H1 (cell line): ENCODE measurements at regions not wholly inside any gene's neighbourhood (a gene's known extent, or its start where the extent isn't known, plus 50 kb on each side); places are given as distances from the start of the nearest gene placed in this dataset.
"Not testable (repeated sequence)": the region's sequence is repeated elsewhere in the genome, so short reads cannot be mapped to it uniquely, and the experiment has no call there.

Experiments
- CTCF ChIA-PET: fragments of 300-600 bp; sonication (Branson Sonifier 250); formaldehyde crosslinking; loops from one replicate; lab custom pipeline; 2021; ENCODE audit not compliant: partially characterized antibody; lab: Charles Lee
- POLR2A ChIA-PET: fragments of 300-600 bp; sonication (Branson Sonifier 250); formaldehyde crosslinking; loops from one replicate; lab custom pipeline; 2021; ENCODE audit warnings: inconsistent platforms; ENCODE audit not compliant: partially characterized antibody; lab: Charles Lee
- DNase-seq, 2 experiments: peaks; one replicate each; pipeline versions ENCODE4 v3.0.0 to v3.0.0-alpha.2; 2010 to 2022; ENCODE audit warnings: low spot score in 2 of 2, low read depth in 1 of 2, mixed read lengths in 1 of 2
- FAIRE-seq: peaks from 2 replicates; lab custom pipeline; 2011; peaks lifted over from hg19 to GRCh38; lab: Jason Lieb, UNC
- H2AFZ ChIP-seq: 2 replicates; pipeline ENCODE4 v1.8.1; 2012; ENCODE audit warnings: low read length, inconsistent platforms
- H2AK5ac ChIP-seq: 2 replicates; pipeline ENCODE4 v1.6.1; 2013; ENCODE audit warnings: low read depth, low read length
- H2BK120ac ChIP-seq: replicated peaks from 2 replicates; pipeline ENCODE3; 2013; ENCODE audit warnings: low read depth, low read length, inconsistent platforms
- H2BK12ac ChIP-seq: 2 replicates; pipeline ENCODE4 v1.6.1; 2013; ENCODE audit warnings: low read depth, low read length
- H2BK15ac ChIP-seq: 2 replicates; pipeline ENCODE4 v1.6.1; 2013; ENCODE audit warnings: low read length
- H2BK20ac ChIP-seq: 2 replicates; pipeline ENCODE4 v1.6.1; 2013; ENCODE audit warnings: low read length
- H2BK5ac ChIP-seq: 2 replicates; pipeline ENCODE4 v1.6.1; 2013; ENCODE audit warnings: low read depth, low read length
- H3K14ac ChIP-seq: 2 replicates; pipeline ENCODE4 v1.6.1; 2013; ENCODE audit warnings: inconsistent platforms; ENCODE audit not compliant: insufficient read length
- H3K18ac ChIP-seq: 2 replicates; pipeline ENCODE4 v1.6.1; 2013; ENCODE audit warnings: low read length; ENCODE audit errors: extremely low read depth
- H3K23ac ChIP-seq: 2 replicates; pipeline ENCODE4 v1.6.1; 2013; ENCODE audit warnings: inconsistent platforms; ENCODE audit not compliant: insufficient read length
- H3K23me2 ChIP-seq: 2 replicates; pipeline ENCODE4 v1.6.1; 2013; ENCODE audit warnings: low read depth, low read length
- H3K27ac ChIP-seq: 2 replicates; pipeline ENCODE4 v1.6.1; 2011; ENCODE audit warnings: low read depth, low read length, inconsistent platforms
- H3K27me3 ChIP-seq, 4 experiments: replicated peaks in 1 of 4; 1 replicate in 1 of 4; 2 replicates in 3 of 4; pipeline versions ENCODE4 v1.6.1 to v1.8.1; 2011 to 2013; ENCODE audit warnings: low read length in 3 of 4, mild to moderate bottlenecking in 3 of 4, inconsistent platforms in 2 of 4, mixed read lengths in 2 of 4, moderate library complexity in 1 of 4; ENCODE audit not compliant: control insufficient read depth in 3 of 4, insufficient read depth in 3 of 4; ENCODE audit errors: extremely low read depth in 1 of 4
- H3K36me3 ChIP-seq, 4 experiments: 2 replicates each; pipeline versions ENCODE4 v1.6.1 to v1.8.1; 2011 to 2013; ENCODE audit warnings: mild to moderate bottlenecking in 4 of 4, low read length in 3 of 4, moderate library complexity in 2 of 4, control low read depth in 1 of 4, inconsistent platforms in 1 of 4; ENCODE audit not compliant: insufficient read depth in 4 of 4, control insufficient read depth in 2 of 4
- H3K4ac ChIP-seq: replicated peaks from 2 replicates; pipeline ENCODE3; 2013; ENCODE audit warnings: low read length, low read depth, mixed read lengths, inconsistent platforms; ENCODE audit not compliant: insufficient read length
- H3K4me1 ChIP-seq, 4 experiments: replicated peaks in 1 of 4; 1 replicate in 1 of 4; 2 replicates in 3 of 4; pipeline versions ENCODE4 v1.6.1 to v1.8.1; 2011 to 2013; ENCODE audit warnings: low read length in 3 of 4, inconsistent platforms in 2 of 4, mixed read lengths in 1 of 4; ENCODE audit not compliant: insufficient read depth in 4 of 4, control insufficient read depth in 3 of 4
- H3K4me2 ChIP-seq, 2 experiments: 2 replicates each; pipeline versions ENCODE4 v1.6.1 to v1.8.1; 2011 to 2013; ENCODE audit warnings: low read depth in 2 of 2, low read length in 2 of 2, control low read depth in 1 of 2, inconsistent platforms in 1 of 2, mild to moderate bottlenecking in 1 of 2; ENCODE audit not compliant: insufficient read depth in 1 of 2
- H3K4me3 ChIP-seq, 4 experiments: fragments of 200-600, 300-600 bp in 1 of 4; sonication (generic), shearing (Covaris generic), sonication (Bioruptor Twin) in 1 of 4; 2 replicates each; pipeline versions ENCODE4 v1.5.1 to v1.8.1; 2011 to 2016; ENCODE audit warnings: low read length in 4 of 4, low read depth in 3 of 4, control low read depth in 2 of 4, inconsistent platforms in 2 of 4, mild to moderate bottlenecking in 2 of 4, mixed read lengths in 1 of 4, moderate library complexity in 1 of 4; ENCODE audit not compliant: insufficient read depth in 2 of 4; ENCODE audit errors: extremely low read depth in 1 of 4
- H3K56ac ChIP-seq: replicated peaks from 2 replicates; pipeline ENCODE3; 2013; ENCODE audit warnings: low read depth, mild to moderate bottlenecking, mixed read lengths, low read length, inconsistent platforms; ENCODE audit not compliant: insufficient read length
- H3K79me1 ChIP-seq: 2 replicates; pipeline ENCODE4 v1.6.1; 2013; ENCODE audit warnings: low read depth, low read length, control low read depth
- H3K79me2 ChIP-seq, 2 experiments: 2 replicates each; pipeline versions ENCODE4 v1.6.1 to v1.8.1; 2012 to 2013; ENCODE audit warnings: low read length in 2 of 2, mild to moderate bottlenecking in 2 of 2, inconsistent platforms in 1 of 2; ENCODE audit not compliant: insufficient read depth in 2 of 2, control insufficient read depth in 1 of 2
- H3K9ac ChIP-seq, 4 experiments: replicated peaks in 1 of 4; 1 replicate in 1 of 4; 2 replicates in 3 of 4; pipeline versions ENCODE4 v1.6.1 to v1.8.1; 2011 to 2013; ENCODE audit warnings: low read depth in 3 of 4, low read length in 3 of 4, control low read depth in 2 of 4, mild to moderate bottlenecking in 2 of 4, moderate library complexity in 2 of 4, inconsistent platforms in 1 of 4; ENCODE audit errors: extremely low read depth in 1 of 4
- H3K9me3 ChIP-seq, 2 experiments: 2 replicates each; pipeline versions ENCODE4 v1.6.1 to v1.8.1; 2012 to 2013; ENCODE audit warnings: mild to moderate bottlenecking in 2 of 2, moderate library complexity in 2 of 2, control low read depth in 1 of 2, inconsistent platforms in 1 of 2, low read depth in 1 of 2, low read length in 1 of 2, mixed read lengths in 1 of 2; ENCODE audit not compliant: insufficient read depth in 2 of 2
- H4K20me1 ChIP-seq, 2 experiments: replicated peaks in 1 of 2; 2 replicates each; pipeline versions ENCODE3 to v1.8.1; 2011 to 2013; ENCODE audit warnings: inconsistent platforms in 2 of 2, low read length in 2 of 2, mild to moderate bottlenecking in 1 of 2; ENCODE audit not compliant: insufficient read depth in 2 of 2, control insufficient read depth in 1 of 2
- H4K5ac ChIP-seq: 2 replicates; pipeline ENCODE4 v1.6.1; 2013; ENCODE audit warnings: low read length, low read depth, mixed read lengths, inconsistent platforms; ENCODE audit not compliant: insufficient read length
- H4K8ac ChIP-seq: 2 replicates; pipeline ENCODE4 v1.8.0; 2013; ENCODE audit warnings: mild to moderate bottlenecking, moderate library complexity, low read length, inconsistent platforms; ENCODE audit not compliant: insufficient read depth; ENCODE audit errors: extremely low read depth
- H4K91ac ChIP-seq: replicated peaks from 2 replicates; pipeline ENCODE3; 2013; ENCODE audit warnings: low read length, mixed read lengths, inconsistent platforms; ENCODE audit not compliant: insufficient read length

- H4K91ac ChIP-seq, H3K4me1 ChIP-seq, H2BK12ac ChIP-seq, FAIRE-seq, H2BK5ac ChIP-seq, H3K79me1 ChIP-seq, H3K4me3 ChIP-seq, H3K4me2 ChIP-seq, H3K9ac ChIP-seq, H2BK120ac ChIP-seq, H2AFZ ChIP-seq, H3K23ac ChIP-seq, H3K27me3 ChIP-seq, H4K5ac ChIP-seq, H3K18ac ChIP-seq, H3K23me2 ChIP-seq, H3K14ac ChIP-seq, H3K79me2 ChIP-seq, H3K27ac ChIP-seq, H3K4ac ChIP-seq, H4K20me1 ChIP-seq, H2BK15ac ChIP-seq, H2AK5ac ChIP-seq, DNase-seq, H3K56ac ChIP-seq, H3K9me3 ChIP-seq, H3K36me3 ChIP-seq, H2BK20ac ChIP-seq, H4K8ac ChIP-seq: not testable (repeated sequence)
- CTCF ChIA-PET, result interaction anchor here (0.9 to 2.5 kb wide), 5 partner anchors 9 to 362 kb away, joined by 3 to 8 read pairs (median 4); no protein-coding TSS in a partner anchor
- POLR2A ChIA-PET, result interaction anchor here (1.1 kb wide), 1 partner anchor 9 kb away, joined by 4 read pairs; no protein-coding TSS in a partner anchor
Measured at GRCh38 chr15:75776871-75777610, 64.4 kb upstream of the CSPG4 start.
